ENCODE measurements at regions not wholly inside any gene's neighbourhood (a gene's known extent, or its start where the extent isn't known, plus 50 kb on each side); places are given as distances from the start of the nearest gene placed in this dataset.

DNA sequence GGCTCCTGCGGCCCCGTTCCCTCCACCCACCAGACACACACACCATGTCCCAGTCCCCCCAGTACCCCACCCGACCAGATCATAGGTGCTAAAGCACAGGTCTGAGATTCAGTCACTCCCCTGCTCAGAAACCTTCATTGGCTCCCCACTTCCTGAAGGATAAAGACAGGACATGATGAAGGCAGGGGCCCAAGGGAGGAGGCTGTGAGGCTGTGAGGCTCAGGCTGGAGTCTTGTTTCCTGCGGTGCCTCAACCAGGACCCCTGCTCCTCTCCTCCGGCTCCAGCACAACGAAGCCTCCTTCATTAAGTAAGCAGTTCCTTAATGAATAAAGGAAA, 81.1 kb downstream of the NCR2 start:
- Histone ChIP-seq H3K27ac (ENCODE audit: low read depth in 2 of 2, low read length in 1 of 2) (no peak overlapping the region), H3K79me2 (ENCODE audit: insufficient read depth) (no peaks in the 10 kb centered on the region), H4K20me1 (ENCODE audit: insufficient read depth) (no peaks in the 10 kb centered on the region), H3F3A (replicated peaks; ENCODE audit: insufficient read depth) (no peaks in the 10 kb centered on the region), H3K4me2 (no peak overlapping the region), H3K27me3 (ENCODE audit: insufficient read depth) (peaks cover 87% of the 10 kb centered on the region), H2AFZ (ENCODE audit: low read depth) (no peak overlapping the region), H3K9ac (no peak overlapping the region), H3K9me2 (no peaks in the 10 kb centered on the region), H3K9me3 (no peaks in the 10 kb centered on the region), H3K4me1 (ENCODE audit: control insufficient read depth in 1 of 2, insufficient read depth in 2 of 2, low read depth in 1 of 2, low read length in 1 of 2) (no peaks in the 10 kb centered on the region; a peak in 1 of 4 replicates), H3K4me3 (ENCODE audit: low read depth in 2 of 2, low read length in 1 of 2) (no peak overlapping the region), H3K36me3 (replicated peaks in 1 of 2; ENCODE audit: control insufficient read depth in 1 of 2, insufficient read depth in 2 of 2, low read length in 1 of 2) (no peaks in the 10 kb centered on the region)
- CTCF ChIA-PET, result interaction anchor here (0.6 to 2.9 kb wide), 7 partner anchors 9 to 265 kb away, joined by 3 to 8 read pairs (median 3); no protein-coding TSS in a partner anchor
- no peak for DNase-seq
- POLR2A ChIA-PET, result no interaction called here
- no peak for TF ChIP-seq CHD2 (IDR thresholded peaks at IDR 0.05; ENCODE audit: low read length, partially characterized antibody)
- TF ChIP-seq FOXM1 (IDR thresholded peaks at IDR 0.05; ENCODE audit: low read depth), result no peak
- TF ChIP-seq, protein P1, sequence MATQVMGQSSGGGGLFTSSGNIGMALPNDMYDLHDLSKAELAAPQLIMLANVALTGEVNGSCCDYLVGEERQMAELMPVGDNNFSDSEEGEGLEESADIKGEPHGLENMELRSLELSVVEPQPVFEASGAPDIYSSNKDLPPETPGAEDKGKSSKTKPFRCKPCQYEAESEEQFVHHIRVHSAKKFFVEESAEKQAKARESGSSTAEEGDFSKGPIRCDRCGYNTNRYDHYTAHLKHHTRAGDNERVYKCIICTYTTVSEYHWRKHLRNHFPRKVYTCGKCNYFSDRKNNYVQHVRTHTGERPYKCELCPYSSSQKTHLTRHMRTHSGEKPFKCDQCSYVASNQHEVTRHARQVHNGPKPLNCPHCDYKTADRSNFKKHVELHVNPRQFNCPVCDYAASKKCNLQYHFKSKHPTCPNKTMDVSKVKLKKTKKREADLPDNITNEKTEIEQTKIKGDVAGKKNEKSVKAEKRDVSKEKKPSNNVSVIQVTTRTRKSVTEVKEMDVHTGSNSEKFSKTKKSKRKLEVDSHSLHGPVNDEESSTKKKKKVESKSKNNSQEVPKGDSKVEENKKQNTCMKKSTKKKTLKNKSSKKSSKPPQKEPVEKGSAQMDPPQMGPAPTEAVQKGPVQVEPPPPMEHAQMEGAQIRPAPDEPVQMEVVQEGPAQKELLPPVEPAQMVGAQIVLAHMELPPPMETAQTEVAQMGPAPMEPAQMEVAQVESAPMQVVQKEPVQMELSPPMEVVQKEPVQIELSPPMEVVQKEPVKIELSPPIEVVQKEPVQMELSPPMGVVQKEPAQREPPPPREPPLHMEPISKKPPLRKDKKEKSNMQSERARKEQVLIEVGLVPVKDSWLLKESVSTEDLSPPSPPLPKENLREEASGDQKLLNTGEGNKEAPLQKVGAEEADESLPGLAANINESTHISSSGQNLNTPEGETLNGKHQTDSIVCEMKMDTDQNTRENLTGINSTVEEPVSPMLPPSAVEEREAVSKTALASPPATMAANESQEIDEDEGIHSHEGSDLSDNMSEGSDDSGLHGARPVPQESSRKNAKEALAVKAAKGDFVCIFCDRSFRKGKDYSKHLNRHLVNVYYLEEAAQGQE (IDR thresholded peaks at IDR 0.05; ENCODE audit: low read depth, low read length), result no peak
- TF ChIP-seq RCOR1 (IDR thresholded peaks at IDR 0.05; ENCODE audit: low read length), result no peak
- WGBS (ENCODE audit: low lambda C conversion rate), result 25% methylated on average over 6 of the region's 6 CpGs

DNA sequence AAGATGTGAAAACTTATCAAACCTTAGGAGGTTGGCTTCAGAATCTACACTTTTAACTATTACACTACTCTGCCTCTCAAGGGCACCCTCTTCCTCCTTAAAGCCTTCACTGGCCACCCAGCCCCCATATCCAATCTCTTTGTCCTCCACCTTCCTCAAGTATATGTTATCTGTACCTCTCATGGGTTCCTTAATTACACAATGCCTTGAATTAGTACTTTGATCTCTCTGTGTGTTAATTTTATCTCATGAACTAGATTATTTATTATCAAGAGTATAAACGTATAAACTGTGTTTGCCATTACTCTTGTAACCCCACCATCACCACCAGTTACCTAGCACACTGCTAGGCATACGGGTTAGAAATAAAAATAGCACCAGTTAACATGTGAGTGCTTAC, 83.3 kb downstream of the NCR2 start:
- Histone ChIP-seq H3K4me3 (ENCODE audit: low read depth in 2 of 2, low read length in 1 of 2) (no peak overlapping the region), H3K9me3 (no peaks in the 10 kb centered on the region), H3K9me2 (no peaks in the 10 kb centered on the region), H3K79me2 (ENCODE audit: insufficient read depth) (no peaks in the 10 kb centered on the region), H3K36me3 (replicated peaks in 1 of 2; ENCODE audit: control insufficient read depth in 1 of 2, insufficient read depth in 2 of 2, low read length in 1 of 2) (no peaks in the 10 kb centered on the region), H2AFZ (ENCODE audit: low read depth) (no peak overlapping the region), H3K4me2 (no peak overlapping the region), H3K4me1 (ENCODE audit: control insufficient read depth in 1 of 2, insufficient read depth in 2 of 2, low read depth in 1 of 2, low read length in 1 of 2) (no peaks in the 10 kb centered on the region; a peak in 1 of 4 replicates), H4K20me1 (ENCODE audit: insufficient read depth) (no peaks in the 10 kb centered on the region), H3K27ac (ENCODE audit: low read depth in 2 of 2, low read length in 1 of 2) (no peak overlapping the region), H3K27me3 (ENCODE audit: insufficient read depth) (peaks cover 73% of the 10 kb centered on the region), H3K9ac (no peak overlapping the region), H3F3A (replicated peaks; ENCODE audit: insufficient read depth) (no peaks in the 10 kb centered on the region)
- POLR2A ChIA-PET, result no interaction called here
- CTCF ChIA-PET, result interaction anchor here (1.0 to 1.4 kb wide), 3 partner anchors 51 to 265 kb away, joined by 3 to 4 read pairs (median 3); no protein-coding TSS in a partner anchor
- 20% methylated on average over 2 of the region's 2 CpGs for WGBS (ENCODE audit: low lambda C conversion rate)
- TF ChIP-seq YY1 (IDR thresholded peaks at IDR 0.05; ENCODE audit: low read depth) (no peak), TAF1 (IDR thresholded peaks at IDR 0.05; ENCODE audit: borderline replicate concordance, low read depth, low read length) (no peak), MXI1 (IDR thresholded peaks at IDR 0.05; ENCODE audit: low read depth, low read length) (no peak), MEF2A (IDR thresholded peaks at IDR 0.05; ENCODE audit: borderline replicate concordance, low read depth) (no peak), SMC3 (IDR thresholded peaks at IDR 0.05; ENCODE audit: low read depth, low read length) (no peak), TCF12 (IDR thresholded peaks at IDR 0.05) (no peak), GATA2 (CRISPR knock-in tag; IDR thresholded peaks at IDR 0.05) (no peak)
- TF ChIP-seq, protein P2, sequence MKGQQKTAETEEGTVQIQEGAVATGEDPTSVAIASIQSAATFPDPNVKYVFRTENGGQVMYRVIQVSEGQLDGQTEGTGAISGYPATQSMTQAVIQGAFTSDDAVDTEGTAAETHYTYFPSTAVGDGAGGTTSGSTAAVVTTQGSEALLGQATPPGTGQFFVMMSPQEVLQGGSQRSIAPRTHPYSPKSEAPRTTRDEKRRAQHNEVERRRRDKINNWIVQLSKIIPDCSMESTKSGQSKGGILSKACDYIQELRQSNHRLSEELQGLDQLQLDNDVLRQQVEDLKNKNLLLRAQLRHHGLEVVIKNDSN (IDR thresholded peaks at IDR 0.05; ENCODE audit: borderline replicate concordance, low read depth), result no peak
- TF ChIP-seq, protein P3, sequence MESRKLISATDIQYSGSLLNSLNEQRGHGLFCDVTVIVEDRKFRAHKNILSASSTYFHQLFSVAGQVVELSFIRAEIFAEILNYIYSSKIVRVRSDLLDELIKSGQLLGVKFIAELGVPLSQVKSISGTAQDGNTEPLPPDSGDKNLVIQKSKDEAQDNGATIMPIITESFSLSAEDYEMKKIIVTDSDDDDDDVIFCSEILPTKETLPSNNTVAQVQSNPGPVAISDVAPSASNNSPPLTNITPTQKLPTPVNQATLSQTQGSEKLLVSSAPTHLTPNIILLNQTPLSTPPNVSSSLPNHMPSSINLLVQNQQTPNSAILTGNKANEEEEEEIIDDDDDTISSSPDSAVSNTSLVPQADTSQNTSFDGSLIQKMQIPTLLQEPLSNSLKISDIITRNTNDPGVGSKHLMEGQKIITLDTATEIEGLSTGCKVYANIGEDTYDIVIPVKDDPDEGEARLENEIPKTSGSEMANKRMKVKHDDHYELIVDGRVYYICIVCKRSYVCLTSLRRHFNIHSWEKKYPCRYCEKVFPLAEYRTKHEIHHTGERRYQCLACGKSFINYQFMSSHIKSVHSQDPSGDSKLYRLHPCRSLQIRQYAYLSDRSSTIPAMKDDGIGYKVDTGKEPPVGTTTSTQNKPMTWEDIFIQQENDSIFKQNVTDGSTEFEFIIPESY (IDR thresholded peaks at IDR 0.05; ENCODE audit: borderline replicate concordance, low read depth), result no peak
- TF ChIP-seq, protein P4, sequence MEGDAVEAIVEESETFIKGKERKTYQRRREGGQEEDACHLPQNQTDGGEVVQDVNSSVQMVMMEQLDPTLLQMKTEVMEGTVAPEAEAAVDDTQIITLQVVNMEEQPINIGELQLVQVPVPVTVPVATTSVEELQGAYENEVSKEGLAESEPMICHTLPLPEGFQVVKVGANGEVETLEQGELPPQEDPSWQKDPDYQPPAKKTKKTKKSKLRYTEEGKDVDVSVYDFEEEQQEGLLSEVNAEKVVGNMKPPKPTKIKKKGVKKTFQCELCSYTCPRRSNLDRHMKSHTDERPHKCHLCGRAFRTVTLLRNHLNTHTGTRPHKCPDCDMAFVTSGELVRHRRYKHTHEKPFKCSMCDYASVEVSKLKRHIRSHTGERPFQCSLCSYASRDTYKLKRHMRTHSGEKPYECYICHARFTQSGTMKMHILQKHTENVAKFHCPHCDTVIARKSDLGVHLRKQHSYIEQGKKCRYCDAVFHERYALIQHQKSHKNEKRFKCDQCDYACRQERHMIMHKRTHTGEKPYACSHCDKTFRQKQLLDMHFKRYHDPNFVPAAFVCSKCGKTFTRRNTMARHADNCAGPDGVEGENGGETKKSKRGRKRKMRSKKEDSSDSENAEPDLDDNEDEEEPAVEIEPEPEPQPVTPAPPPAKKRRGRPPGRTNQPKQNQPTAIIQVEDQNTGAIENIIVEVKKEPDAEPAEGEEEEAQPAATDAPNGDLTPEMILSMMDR (IDR thresholded peaks at IDR 0.05), result no peak
- TF ChIP-seq, protein P5, sequence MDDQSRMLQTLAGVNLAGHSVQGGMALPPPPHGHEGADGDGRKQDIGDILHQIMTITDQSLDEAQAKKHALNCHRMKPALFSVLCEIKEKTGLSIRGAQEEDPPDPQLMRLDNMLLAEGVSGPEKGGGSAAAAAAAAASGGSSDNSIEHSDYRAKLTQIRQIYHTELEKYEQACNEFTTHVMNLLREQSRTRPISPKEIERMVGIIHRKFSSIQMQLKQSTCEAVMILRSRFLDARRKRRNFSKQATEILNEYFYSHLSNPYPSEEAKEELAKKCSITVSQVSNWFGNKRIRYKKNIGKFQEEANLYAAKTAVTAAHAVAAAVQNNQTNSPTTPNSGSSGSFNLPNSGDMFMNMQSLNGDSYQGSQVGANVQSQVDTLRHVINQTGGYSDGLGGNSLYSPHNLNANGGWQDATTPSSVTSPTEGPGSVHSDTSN (IDR thresholded peaks at IDR 0.05), result no peak
- no peak for DNase-seq

Data from SK-N-SH (cell line).